HL-60 (cell line): ENCODE measurements at regions not wholly inside any gene's neighbourhood (a gene's known extent, or its start where the extent isn't known, plus 50 kb on each side); places are given as distances from the start of the nearest gene placed in this dataset.

Experiments
- DNase-seq, 2 experiments: peaks; one replicate each; pipeline ENCODE4 v3.0.0-alpha.2; 2010 to 2020; ENCODE audit warnings: low read depth in 1 of 2, low spot score in 1 of 2
- H3K27ac ChIP-seq: fragments of 250-450 bp; sonication (Bioruptor Pico); replicated peaks from 2 replicates; pipeline ENCODE4 v1.5.1; 2020; ENCODE audit warnings: mild to moderate bottlenecking, moderate library complexity
- H3K27me3 ChIP-seq: fragments of 250-450 bp; sonication (Bioruptor Pico); 2 replicates; pipeline ENCODE4 v1.5.1; 2021; ENCODE audit warnings: mild to moderate bottlenecking, moderate library complexity; ENCODE audit not compliant: insufficient read depth, poor library complexity, severe bottlenecking
- H3K4me3 ChIP-seq: replicated peaks from 2 replicates; pipeline ENCODE4 v1.5.1; 2011; ENCODE audit warnings: mild to moderate bottlenecking, control low read depth, low read length; ENCODE audit not compliant: insufficient read depth
- CTCF ChIP-seq: IDR thresholded peaks from one replicate; pipeline ENCODE4 v1.5.1; 2011; ENCODE audit warnings: low read length, control low read depth, inconsistent platforms; ENCODE audit not compliant: insufficient read depth
- GABPA ChIP-seq: IDR thresholded peaks from 2 replicates; pipeline ENCODE4 v1.6.1; 2012; ENCODE audit warnings: low read depth
- POLR2AphosphoS5 ChIP-seq: IDR thresholded peaks from 2 replicates; pipeline ENCODE4 v1.6.1; 2012; ENCODE audit warnings: low read depth
- REST ChIP-seq: IDR thresholded peaks from 2 replicates; pipeline ENCODE4 v1.6.1; 2012; ENCODE audit warnings: low read depth; ENCODE audit not compliant: insufficient replicate concordance
- SPI1 ChIP-seq: IDR thresholded peaks from 2 replicates; pipeline ENCODE4 v1.6.1; 2012; ENCODE audit warnings: low read depth, mild to moderate bottlenecking, borderline replicate concordance

DNA sequence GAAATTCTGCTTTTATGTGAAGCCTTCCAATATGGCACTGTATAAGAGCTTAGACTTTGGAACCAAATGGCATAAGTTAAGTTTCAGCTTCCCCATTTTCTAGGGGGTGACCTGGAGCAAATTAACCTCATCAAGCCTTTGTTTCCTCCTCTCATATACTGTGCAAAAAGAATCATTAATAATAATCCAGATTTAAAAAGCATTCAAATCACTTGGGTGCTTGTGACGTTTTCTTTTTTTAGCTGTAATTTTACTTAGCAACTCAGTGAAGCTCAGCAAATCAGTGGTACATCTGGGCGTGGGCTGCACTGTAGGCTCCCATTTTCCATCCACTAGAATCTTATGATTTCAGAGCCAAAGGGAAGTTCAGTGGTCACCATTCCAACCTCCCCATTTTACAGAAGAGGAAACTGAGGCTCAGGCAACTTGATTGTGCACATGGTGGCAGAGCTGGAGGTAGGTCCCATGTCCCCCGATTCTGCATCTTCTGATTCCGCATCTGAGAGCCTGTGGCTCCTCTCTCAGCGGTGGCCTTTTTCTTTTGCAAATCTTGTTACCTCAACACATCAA, 131.2 kb downstream of the SNAPC1 start:
- no peaks in the 10 kb centered on the region for H3K27me3 ChIP-seq
- H3K4me3 ChIP-seq: no peak overlapping the region
- H3K27ac ChIP-seq: no peak overlapping the region
- no peak for DNase-seq
- TF ChIP-seq CTCF: no peak
- TF ChIP-seq SPI1: no peak
- TF ChIP-seq POLR2AphosphoS5: no peak
- TF ChIP-seq REST: no peak
- no peak for TF ChIP-seq GABPA

DNA sequence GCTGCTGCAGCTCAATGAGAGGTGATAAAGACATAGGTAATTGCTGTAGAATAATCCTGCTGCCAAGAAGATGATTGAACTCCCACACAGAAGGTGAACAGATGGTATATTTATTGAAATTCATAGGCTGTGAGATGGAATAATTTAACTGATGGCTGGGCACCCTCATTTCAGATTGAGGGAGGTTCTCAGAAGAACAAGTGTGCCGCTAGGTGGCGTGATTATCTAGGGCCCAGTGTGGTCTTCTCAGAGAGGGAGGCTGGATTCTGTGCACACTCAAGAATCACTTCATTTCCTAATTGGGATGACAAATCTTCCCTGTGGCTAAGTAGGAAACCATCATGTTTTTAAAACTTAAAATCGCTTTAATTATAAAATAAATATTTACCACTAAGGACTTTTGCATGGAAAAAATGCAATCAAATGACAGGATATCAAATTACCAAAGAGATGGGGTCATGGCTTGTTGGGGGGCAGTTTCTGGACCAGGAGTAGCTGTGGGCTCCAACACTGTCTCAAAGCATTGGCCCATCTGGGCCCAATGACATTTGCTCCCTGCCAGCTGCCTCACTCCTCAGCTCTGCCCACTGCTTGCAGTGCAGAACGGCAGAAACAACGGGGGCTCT, 132.3 kb downstream of the SNAPC1 start:
- H3K27me3 ChIP-seq: no peaks in the 10 kb centered on the region
- DNase-seq: peak in 1 of 2 experiments; percentile 11
- no peak overlapping the region for H3K4me3 ChIP-seq
- H3K27ac ChIP-seq: no peak overlapping the region
- no peak for TF ChIP-seq REST
- no peak for TF ChIP-seq SPI1
- no peak for TF ChIP-seq POLR2AphosphoS5
- no peak for TF ChIP-seq GABPA
- peak; percentile 12 for TF ChIP-seq CTCF

GRCh38 chr14:61897300-61897699, 135.1 kb downstream of the SNAPC1 start:
- TF ChIP-seq CTCF: no peak
- TF ChIP-seq GABPA: no peak
- no peak for TF ChIP-seq SPI1
- TF ChIP-seq POLR2AphosphoS5: no peak
- no peak for TF ChIP-seq REST
- Histone ChIP-seq H3K4me3 (no peak overlapping the region), H3K27me3 (no peaks in the 10 kb centered on the region), H3K27ac (no peak overlapping the region)
- DNase-seq: no peak
